ENCODE measurements at regions not wholly inside any gene's neighbourhood (a gene's known extent, or its start where the extent isn't known, plus 50 kb on each side); places are given as distances from the start of the nearest gene placed in this dataset.
"Not testable (repeated sequence)": the region's sequence is repeated elsewhere in the genome, so short reads cannot be mapped to it uniquely, and the experiment has no call there.

GRCh38 chr18:34942276-34942675 lies 98.9 kb upstream of the MAPRE2 start:
- Mint-ChIP-seq H3K27ac (no peak overlapping the region), H3K4me1 (no peaks in the 10 kb centered on the region), H3K4me3 (no peak overlapping the region), H3K36me3 (ENCODE audit: low read depth) (no peaks in the 10 kb centered on the region), H3K9me3 (ENCODE audit: low read depth) (no peaks in the 10 kb centered on the region), H3K27me3 (peaks cover 19% of the 10 kb centered on the region)
- DNase-seq (no peak), ATAC-seq (no peak)
- CTCF ChIA-PET = interaction anchor here (0.8 to 1.8 kb wide), 2 partner anchors 10 to 11 kb away, joined by 3 to 4 read pairs; no protein-coding TSS in a partner anchor
- POLR2A ChIA-PET = no interaction called here
- intact Hi-C loops (cut with DNase I, micrococcal nuclease) = no loop called here

- intact Hi-C loops (cut with DNase I, micrococcal nuclease) = no loop called here
- Mint-ChIP-seq H3K36me3 (ENCODE audit: low read depth) (no peaks in the 10 kb centered on the region), H3K4me1 (no peaks in the 10 kb centered on the region), H3K9me3 (ENCODE audit: low read depth) (no peaks in the 10 kb centered on the region), H3K27ac (no peak overlapping the region), H3K4me3 (no peak overlapping the region), H3K27me3 (peaks cover 15% of the 10 kb centered on the region)
- ChIA-PET CTCF (interaction anchor here (0.8 to 1.8 kb wide), 2 partner anchors 9 to 12 kb away, joined by 3 to 4 read pairs; no protein-coding TSS in a partner anchor), POLR2A (no interaction called here)
- ATAC-seq (no peak), DNase-seq (no peak)
Measured at GRCh38 chr18:34942975-34943374, 98.2 kb upstream of the MAPRE2 start.

- Mint-ChIP-seq H3K4me1 (no peaks in the 10 kb centered on the region), H3K4me3 (no peak overlapping the region), H3K27ac (no peak overlapping the region), H3K9me3 (ENCODE audit: low read depth) (no peaks in the 10 kb centered on the region), H3K27me3 (peaks cover 14% of the 10 kb centered on the region), H3K36me3 (ENCODE audit: low read depth) (no peaks in the 10 kb centered on the region)
- ATAC-seq = no peak
- ChIA-PET POLR2A (no interaction called here), CTCF (interaction anchor here (1.8 kb wide), 1 partner anchor 9 kb away, joined by 4 read pairs; no protein-coding TSS in a partner anchor)
- DNase-seq = no peak
- intact Hi-C loops (cut with DNase I, micrococcal nuclease) = no loop called here
Measured at GRCh38 chr18:34943587-34943986, 97.6 kb upstream of the MAPRE2 start.

GRCh38 chr18:34947711-34948125 lies 93.5 kb upstream of the MAPRE2 start:
- H3K4me3 Mint-ChIP-seq = no peak overlapping the region
- ATAC-seq = no peak
- no peak for DNase-seq
- CTCF ChIA-PET = no interaction called here
- peaks cover 4% of the 10 kb centered on the region for H3K27me3 Mint-ChIP-seq
- H3K9me3 Mint-ChIP-seq (ENCODE audit: low read depth) = no peaks in the 10 kb centered on the region
- no peaks in the 10 kb centered on the region for H3K36me3 Mint-ChIP-seq (ENCODE audit: low read depth)
- intact Hi-C loops (cut with DNase I, micrococcal nuclease) = no loop called here
- POLR2A ChIA-PET = no interaction called here
- no peaks in the 10 kb centered on the region for H3K4me1 Mint-ChIP-seq
- no peak overlapping the region for H3K27ac Mint-ChIP-seq

- H3K4me1 Mint-ChIP-seq = no peaks in the 10 kb centered on the region
- intact Hi-C loops (cut with DNase I, micrococcal nuclease) = no loop called here
- peaks cover 3% of the 10 kb centered on the region for H3K9me3 Mint-ChIP-seq (ENCODE audit: low read depth)
- H3K36me3 Mint-ChIP-seq (ENCODE audit: low read depth) = no peaks in the 10 kb centered on the region
- peaks cover 14% of the 10 kb centered on the region for H3K27me3 Mint-ChIP-seq
- ChIA-PET POLR2A (no interaction called here), CTCF (interaction anchor here (1.4 kb wide), 1 partner anchor 9 kb away, joined by 4 read pairs; no protein-coding TSS in a partner anchor)
- H3K27ac Mint-ChIP-seq = no peak overlapping the region
- DNase-seq (no peak), ATAC-seq (no peak)
- no peak overlapping the region for H3K4me3 Mint-ChIP-seq
Measured at GRCh38 chr18:34951625-34952379, 89.4 kb upstream of the MAPRE2 start.

GRCh38 chr18:34953212-34953611 lies 88.0 kb upstream of the MAPRE2 start:
- CTCF ChIA-PET = no interaction called here
- no peaks in the 10 kb centered on the region for H3K4me1 Mint-ChIP-seq
- POLR2A ChIA-PET = no interaction called here
- H3K36me3 Mint-ChIP-seq (ENCODE audit: low read depth) = no peaks in the 10 kb centered on the region
- no peak overlapping the region for H3K27ac Mint-ChIP-seq
- H3K27me3 Mint-ChIP-seq = peaks cover 18% of the 10 kb centered on the region
- peaks cover 3% of the 10 kb centered on the region for H3K9me3 Mint-ChIP-seq (ENCODE audit: low read depth)
- DNase-seq (no peak), ATAC-seq (no peak)
- intact Hi-C loops (cut with DNase I, micrococcal nuclease) = no loop called here
- H3K4me3 Mint-ChIP-seq = no peak overlapping the region

- H3K9me3 Mint-ChIP-seq (ENCODE audit: low read depth); H3K36me3 Mint-ChIP-seq (ENCODE audit: low read depth); H3K4me3 Mint-ChIP-seq; DNase-seq; ATAC-seq; H3K4me1 Mint-ChIP-seq; POLR2A ChIA-PET; H3K27ac Mint-ChIP-seq; intact Hi-C loops (cut with DNase I, micrococcal nuclease): not testable (repeated sequence)
- CTCF ChIA-PET = interaction anchor here (1.3 kb wide), 1 partner anchor 12 kb away, joined by 3 read pairs; no protein-coding TSS in a partner anchor
- peaks cover 24% of the 10 kb centered on the region for H3K27me3 Mint-ChIP-seq
Measured at GRCh38 chr18:34955494-34955893, 85.7 kb upstream of the MAPRE2 start.

GRCh38 chr18:34956663-34957062 lies 84.5 kb upstream of the MAPRE2 start:
- Mint-ChIP-seq H3K4me1 (no peaks in the 10 kb centered on the region), H3K9me3 (ENCODE audit: low read depth) (peaks cover 3% of the 10 kb centered on the region)
- ATAC-seq = no peak

GRCh38 chr18:34957119-34957863 lies 83.9 kb upstream of the MAPRE2 start:
- POLR2A ChIA-PET = no interaction called here
- H3K9me3 Mint-ChIP-seq (ENCODE audit: low read depth) = peaks cover 3% of the 10 kb centered on the region

More at GRCh38 chr18:34956663-34957062, 84.5 kb upstream of the MAPRE2 start:
- no peaks in the 10 kb centered on the region for H3K36me3 Mint-ChIP-seq (ENCODE audit: low read depth)
- H3K27me3 Mint-ChIP-seq = peaks cover 24% of the 10 kb centered on the region
- no peak overlapping the region for H3K27ac Mint-ChIP-seq
- no peak for DNase-seq
- CTCF ChIA-PET = no interaction called here
- POLR2A ChIA-PET = no interaction called here
- no peak overlapping the region for H3K4me3 Mint-ChIP-seq
- intact Hi-C loops (cut with DNase I, micrococcal nuclease) = no loop called here

GRCh38 chr18:34957864-34958259 lies 83.4 kb upstream of the MAPRE2 start:
- ATAC-seq = no peak
- intact Hi-C loops (cut with DNase I, micrococcal nuclease) = no loop called here
- Mint-ChIP-seq H3K27ac (no peak overlapping the region), H3K4me1 (no peaks in the 10 kb centered on the region), H3K9me3 (ENCODE audit: low read depth) (peaks cover 3% of the 10 kb centered on the region), H3K4me3 (no peak overlapping the region), H3K27me3 (peaks cover 22% of the 10 kb centered on the region), H3K36me3 (ENCODE audit: low read depth) (no peaks in the 10 kb centered on the region)
- no peak for DNase-seq
- ChIA-PET POLR2A (no interaction called here), CTCF (no interaction called here)

More at GRCh38 chr18:34957119-34957863, 83.9 kb upstream of the MAPRE2 start:
- Mint-ChIP-seq H3K36me3 (ENCODE audit: low read depth) (no peaks in the 10 kb centered on the region), H3K27ac (no peak overlapping the region), H3K4me1 (no peaks in the 10 kb centered on the region), H3K4me3 (no peak overlapping the region), H3K27me3 (peaks cover 24% of the 10 kb centered on the region)
- CTCF ChIA-PET = no interaction called here
- ATAC-seq (no peak), DNase-seq (no peak)
- intact Hi-C loops (cut with DNase I, micrococcal nuclease) = no loop called here

- peaks cover 3% of the 10 kb centered on the region for H3K9me3 Mint-ChIP-seq (ENCODE audit: low read depth)
- no peaks in the 10 kb centered on the region for H3K4me1 Mint-ChIP-seq
- CTCF ChIA-PET = interaction anchor here (0.6 kb wide), 1 partner anchor 203 kb away, joined by 3 read pairs; no protein-coding TSS in a partner anchor
- no peak for DNase-seq
- H3K27ac Mint-ChIP-seq = no peak overlapping the region
- no peaks in the 10 kb centered on the region for H3K36me3 Mint-ChIP-seq (ENCODE audit: low read depth)
- ATAC-seq = no peak
- peaks cover 21% of the 10 kb centered on the region for H3K27me3 Mint-ChIP-seq
- no peak overlapping the region for H3K4me3 Mint-ChIP-seq
- POLR2A ChIA-PET = no interaction called here
- intact Hi-C loops (cut with DNase I, micrococcal nuclease) = no loop called here
Measured at GRCh38 chr18:34959211-34959829, 81.9 kb upstream of the MAPRE2 start.
